Erythroblast (primary cell): ENCODE measurements at regions not wholly inside any gene's neighbourhood (a gene's known extent, or its start where the extent isn't known, plus 50 kb on each side); places are given as distances from the start of the nearest gene placed in this dataset.

Experiments
- DNase-seq, 2 experiments: peaks; one replicate each; lab custom pipeline; 2025; lab: John Stamatoyannopoulos, UW
- GATA1 ChIP-seq: IDR thresholded peaks from 2 replicates; pipeline ENCODE4 v1.6.1; 2011; ENCODE audit warnings: low read depth, mild to moderate bottlenecking, control low read depth, low read length, moderate library complexity
- POLR2A ChIP-seq: IDR thresholded peaks from 2 replicates; pipeline ENCODE4 v1.6.1; 2011; ENCODE audit warnings: mild to moderate bottlenecking, low read length

DNA sequence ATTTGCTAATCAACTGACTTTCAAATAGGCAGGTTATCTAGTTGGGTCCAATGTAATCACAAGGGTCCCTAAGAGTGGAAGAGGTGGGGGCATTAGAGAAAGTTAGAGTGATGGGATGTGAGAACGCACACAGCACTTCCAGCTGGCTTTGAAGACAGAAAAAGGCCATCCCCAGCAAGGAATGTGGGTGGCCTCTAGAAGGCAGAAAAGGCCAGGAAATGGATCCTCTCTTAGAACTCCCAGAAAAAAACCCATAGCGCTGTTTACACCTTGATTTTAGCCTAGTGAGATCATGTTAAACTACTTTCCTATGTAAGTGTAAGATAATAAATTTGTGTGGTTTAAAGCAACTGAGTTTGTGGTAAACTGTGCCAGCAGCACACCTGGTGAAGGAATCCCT lies 219.5 kb upstream of the HABP2 start:
- no peak for TF ChIP-seq POLR2A
- no peak for TF ChIP-seq GATA1
- no peak for DNase-seq

DNA sequence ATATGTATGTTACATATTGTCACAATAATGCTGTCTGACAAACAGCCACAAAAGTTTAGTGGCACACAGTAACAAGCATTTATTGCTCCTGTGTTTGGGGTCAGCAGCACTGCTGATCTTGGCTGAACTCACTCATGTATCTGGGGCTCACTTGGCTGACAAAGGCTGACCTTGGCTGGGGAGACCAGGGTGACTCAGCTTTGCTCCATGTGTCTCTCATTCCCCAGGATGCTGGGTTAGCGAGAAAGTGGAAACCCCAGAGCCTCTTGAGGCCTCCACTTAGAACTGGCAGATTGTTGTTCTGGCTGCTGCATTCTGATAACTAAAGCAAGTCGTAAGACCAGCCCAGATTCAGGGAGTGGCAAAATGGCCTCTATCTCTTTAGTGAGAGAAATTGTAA lies 217.3 kb upstream of the HABP2 start:
- no peak for DNase-seq
- TF ChIP-seq GATA1 (no peak), POLR2A (no peak)

DNA sequence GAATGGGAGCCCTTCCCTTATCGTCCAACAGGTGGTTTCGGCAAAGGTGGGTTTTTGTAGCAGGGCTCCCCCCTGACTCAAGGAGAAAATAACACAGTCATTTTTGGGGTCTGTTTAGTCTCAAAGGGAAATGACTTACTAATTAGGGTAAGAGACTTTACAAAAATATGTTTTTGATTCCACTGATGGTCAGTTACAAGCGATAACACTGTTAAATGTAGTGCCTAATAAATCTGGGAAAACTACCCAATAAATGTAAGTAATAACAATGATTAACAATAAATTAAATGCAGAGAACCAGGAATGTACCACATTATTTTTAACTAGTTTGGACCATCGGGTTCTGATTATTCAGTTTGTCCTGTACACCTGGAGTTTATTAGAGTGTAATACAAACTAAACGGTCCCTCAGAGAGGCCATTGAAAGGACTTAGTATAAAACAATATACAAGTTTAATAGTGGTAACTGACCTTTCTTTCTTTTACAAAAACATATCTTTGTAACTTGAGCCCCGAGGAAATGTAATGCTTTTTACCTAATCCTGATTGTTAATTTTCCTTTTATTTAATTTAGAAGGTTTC lies 216.2 kb upstream of the HABP2 start:
- no peak for DNase-seq

DNA sequence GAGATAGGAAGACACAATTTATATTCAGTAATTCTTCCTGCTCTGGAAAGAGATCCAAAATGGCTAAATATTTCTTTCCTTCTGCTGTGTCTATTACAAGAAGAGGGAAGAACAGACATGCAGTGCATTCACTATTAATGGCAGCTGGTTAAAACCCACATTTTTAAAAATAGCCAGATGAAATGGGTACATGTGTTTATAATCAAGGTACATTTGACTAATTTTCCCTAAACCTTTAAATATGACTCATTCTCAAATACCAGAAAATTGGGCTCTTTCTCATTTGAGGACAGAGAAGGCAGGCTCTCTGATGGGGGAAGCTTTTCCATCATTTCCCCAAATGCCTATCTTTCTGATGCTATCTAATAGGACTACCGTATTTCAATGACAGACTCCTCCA lies 215.7 kb upstream of the HABP2 start:
- no peak for DNase-seq
- TF ChIP-seq POLR2A = no peak
- no peak for TF ChIP-seq GATA1

More for the DNA sequence above, 216.2 kb upstream of the HABP2 start:
- no peak for TF ChIP-seq GATA1
- TF ChIP-seq POLR2A = no peak

DNA sequence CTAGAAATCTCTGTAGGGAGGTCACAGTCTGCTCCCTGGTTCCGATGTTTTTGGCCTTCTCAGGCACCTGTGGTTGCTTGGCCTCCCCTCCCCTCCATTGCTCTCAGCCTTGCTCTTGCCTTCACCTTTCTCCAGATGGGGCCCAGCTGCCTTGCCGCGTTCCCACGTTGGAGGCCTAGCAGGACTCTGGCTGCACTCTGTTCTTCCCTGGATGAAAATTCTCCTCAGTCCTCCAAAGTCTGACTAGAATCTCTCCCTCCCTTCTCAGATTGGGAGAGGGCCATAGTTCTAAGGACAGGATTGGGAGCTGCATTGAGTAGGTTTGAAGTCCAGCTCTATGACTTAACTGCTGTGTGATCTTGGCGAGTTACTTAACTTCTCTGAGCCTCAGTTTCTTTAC lies 213.7 kb upstream of the HABP2 start:
- TF ChIP-seq POLR2A = no peak
- no peak for TF ChIP-seq GATA1
- no peak for DNase-seq

DNA sequence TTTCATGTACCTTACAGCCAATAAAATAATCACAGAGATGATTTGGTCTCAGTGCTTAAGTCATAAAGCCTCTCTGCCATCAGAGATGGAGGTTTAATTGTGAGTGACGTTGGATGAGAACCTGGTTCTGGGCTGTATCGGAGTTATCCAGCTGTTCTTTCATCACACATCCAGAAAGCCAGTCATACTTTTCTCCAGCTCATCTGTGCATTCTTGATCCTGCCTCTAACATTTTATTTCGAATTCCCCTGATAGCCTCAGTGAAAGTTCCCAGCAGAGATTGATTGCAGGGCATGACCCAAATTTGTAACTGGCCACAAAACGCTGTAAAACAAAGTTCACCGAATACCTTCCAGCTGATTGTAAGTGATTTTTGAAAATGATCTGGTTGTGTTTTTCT lies 212.6 kb upstream of the HABP2 start:
- DNase-seq = no peak
- TF ChIP-seq GATA1 = no peak
- no peak for TF ChIP-seq POLR2A

DNA sequence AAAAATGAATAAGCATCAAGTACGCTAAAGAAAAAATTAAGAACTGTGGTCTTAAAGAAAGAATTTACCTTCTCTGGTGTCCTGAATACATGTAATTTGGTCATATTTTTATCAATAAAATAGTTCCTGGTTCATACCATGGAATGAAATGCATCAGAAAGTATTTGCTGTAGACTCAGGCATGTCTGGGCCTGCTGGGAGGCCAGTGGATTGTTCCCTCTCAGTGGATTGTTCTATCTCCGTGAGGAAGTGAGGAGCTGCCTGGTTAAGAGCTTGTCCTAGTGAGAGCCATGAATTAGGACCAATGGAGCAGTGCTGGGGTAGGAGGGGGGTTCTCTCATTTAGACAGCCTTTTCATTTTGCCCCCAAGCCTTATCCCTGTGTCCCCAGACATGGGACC lies 211.7 kb upstream of the HABP2 start:
- no peak for DNase-seq
- TF ChIP-seq POLR2A (no peak), GATA1 (no peak)

DNA sequence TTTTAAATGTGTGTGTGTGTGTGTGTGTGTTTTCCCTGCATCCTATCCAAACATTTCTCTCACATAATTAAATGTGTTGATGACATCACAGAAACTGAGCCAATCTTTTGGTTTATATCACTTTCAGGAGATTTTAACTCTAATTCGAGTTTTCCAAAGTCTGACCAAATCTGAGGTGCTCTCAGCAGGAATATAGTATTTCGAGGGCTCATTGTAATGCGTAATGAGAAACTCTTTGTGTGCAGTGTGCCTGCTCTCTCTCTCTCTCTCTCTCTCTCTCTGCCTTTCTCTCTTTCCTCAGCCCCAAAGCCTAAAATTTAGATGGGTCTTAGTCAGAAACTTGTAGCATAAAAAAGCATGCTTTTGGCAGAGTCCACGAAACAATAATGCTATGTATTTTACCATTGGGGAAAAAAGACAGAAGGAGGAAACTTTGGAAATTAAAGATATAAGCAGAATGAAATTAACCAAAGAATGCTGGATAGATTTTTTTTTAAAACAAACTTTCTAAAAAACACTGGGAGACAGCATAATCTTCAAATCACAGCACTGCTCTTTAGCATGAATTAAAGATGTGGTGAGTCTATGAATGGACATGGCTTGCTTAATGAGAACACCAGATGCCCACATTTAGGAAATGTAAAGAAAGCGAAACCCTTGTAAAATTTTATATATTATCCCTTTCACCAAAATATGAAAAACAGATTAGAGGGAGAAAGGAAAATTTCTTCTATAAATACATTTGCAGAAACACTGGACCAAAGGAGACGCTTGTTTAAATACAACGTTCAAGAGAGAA lies 206.8 kb upstream of the HABP2 start:
- DNase-seq = no peak

DNA sequence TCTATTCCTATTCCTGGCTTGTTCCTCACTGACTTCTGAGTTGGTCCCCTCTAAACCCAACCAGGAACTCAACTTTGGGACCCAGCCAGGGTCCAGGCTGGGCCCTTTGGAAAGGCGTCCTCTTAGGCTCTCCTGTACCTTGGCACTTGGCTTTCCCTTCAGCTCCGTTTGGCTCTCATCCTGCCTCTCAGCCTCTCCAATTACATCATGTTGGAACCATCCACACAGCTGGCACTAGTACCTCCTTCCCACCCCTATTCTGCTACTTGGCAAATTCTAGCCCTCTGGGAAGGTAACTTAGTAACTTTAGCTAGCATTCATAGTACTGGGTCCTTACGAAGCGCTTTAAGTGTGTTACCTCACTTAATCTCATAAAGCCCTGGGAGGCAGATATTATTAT lies 205.3 kb upstream of the HABP2 start:
- no peak for DNase-seq
- no peak for TF ChIP-seq GATA1
- TF ChIP-seq POLR2A = no peak

More for the DNA sequence above, 206.8 kb upstream of the HABP2 start:
- TF ChIP-seq GATA1 = no peak
- no peak for TF ChIP-seq POLR2A

DNA sequence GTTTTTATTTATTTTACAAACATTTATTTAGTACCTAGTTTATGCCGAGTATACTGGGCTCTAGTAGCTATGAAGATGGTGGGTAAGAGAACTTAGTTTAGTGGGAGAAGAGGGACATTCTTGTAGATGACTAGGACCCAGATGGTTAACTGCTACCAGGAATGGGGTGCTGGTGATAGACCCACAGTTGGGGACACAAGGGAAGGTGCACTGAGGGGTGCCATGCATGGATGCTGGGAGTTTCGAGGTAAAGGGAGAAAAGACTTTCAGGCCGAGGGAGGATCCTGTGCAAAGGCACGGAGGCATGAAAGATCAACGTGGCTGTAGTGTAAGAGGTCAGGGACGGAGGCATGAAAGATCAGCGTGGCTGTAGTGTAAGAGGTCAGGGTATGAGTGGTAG lies 204.2 kb upstream of the HABP2 start:
- no peak for TF ChIP-seq POLR2A
- no peak for DNase-seq

DNA sequence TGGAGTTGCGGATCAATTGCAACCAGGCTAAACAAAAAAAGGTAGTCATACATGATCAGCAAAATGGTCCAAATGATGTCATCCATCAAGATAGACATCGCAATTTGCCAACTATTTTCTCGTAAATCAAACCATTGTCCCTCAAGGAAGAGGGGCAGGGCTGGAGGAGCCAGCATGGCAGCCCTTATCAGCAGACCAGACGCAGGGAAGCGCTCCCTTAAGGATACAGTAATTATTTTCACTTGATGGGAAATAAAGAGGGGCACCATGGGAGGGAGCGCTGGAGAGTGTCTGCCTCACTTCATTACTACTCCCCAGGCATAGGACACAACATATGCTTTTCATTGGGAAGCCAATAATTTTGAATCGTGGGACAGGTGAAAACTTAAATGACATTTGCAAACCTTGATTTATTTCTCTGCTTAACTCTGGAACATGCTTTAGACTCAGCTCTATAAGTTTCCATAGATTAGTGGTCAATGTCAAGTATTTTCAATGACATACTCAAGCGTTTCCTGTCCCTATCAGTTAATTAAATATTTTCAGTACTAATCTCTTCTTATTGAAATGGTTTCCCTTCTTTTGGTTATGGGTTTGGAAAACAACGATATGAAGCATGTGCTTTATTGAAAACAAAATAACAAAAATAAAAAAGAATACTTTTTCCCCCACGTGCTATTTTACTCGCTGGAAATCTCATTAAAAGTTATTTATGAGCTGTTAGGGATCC lies 202.4 kb upstream of the HABP2 start:
- no peak for TF ChIP-seq GATA1
- no peak for TF ChIP-seq POLR2A
- DNase-seq = no peak

DNA sequence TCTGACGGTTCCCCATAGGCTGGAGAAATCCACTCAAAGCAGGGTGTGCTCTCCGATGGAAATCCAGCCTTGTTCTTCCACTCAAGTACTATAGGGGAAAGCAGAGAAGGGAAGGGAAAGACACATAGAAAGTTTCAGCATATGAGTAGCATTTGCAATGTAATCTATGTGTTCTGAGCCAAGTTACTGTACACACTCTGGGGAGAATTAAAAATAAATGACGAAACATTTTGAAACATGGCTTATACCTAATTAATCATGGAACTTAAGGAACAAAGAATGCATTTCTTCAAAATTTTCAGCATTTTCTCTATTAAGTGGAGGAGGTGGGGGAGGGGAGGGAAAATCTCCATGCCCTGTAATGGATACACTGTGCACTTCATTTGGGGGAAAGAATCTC lies 198.1 kb upstream of the HABP2 start:
- TF ChIP-seq GATA1 (no peak), POLR2A (no peak)
- no peak for DNase-seq

DNA sequence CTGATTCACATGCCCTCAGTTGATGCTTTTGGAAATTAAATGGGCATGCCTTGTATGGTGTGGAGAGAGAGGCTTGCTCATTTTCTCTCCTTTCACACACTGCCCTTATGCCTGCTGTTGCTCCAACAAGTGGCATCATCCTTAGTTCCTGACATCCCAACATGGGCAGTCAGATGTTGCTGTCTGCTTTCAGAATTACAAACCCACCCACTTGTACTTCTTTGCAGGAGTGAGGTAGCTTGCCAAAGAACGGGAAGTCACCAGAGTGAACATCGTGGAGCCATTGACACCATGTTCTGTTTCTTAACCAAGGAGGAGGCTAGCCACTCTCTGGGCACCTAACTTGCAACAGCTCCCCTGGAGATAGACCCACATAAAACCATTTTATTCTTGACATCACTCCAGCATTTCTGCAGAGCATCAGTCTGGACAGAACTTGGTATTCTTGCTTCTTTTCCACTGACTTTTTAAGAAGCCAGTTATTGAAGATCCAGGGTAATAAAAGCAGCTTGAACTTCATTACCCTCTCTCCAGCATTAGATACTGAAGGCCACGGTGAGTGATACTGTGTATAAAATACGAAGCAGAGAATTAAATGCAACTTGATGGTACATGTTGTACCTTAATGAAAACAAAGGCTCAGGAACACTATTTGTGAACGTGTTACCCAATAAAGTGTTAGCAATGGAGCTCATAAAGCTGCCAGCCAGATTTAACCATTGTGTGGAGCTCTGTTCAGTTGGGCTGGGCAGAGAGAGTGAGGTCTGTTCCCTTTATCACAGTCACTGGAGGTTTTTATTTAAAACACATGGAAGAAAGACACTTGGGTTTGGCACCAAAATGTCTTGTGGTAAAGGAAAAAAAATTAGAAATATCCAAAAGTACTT lies 195.8 kb upstream of the HABP2 start:
- TF ChIP-seq GATA1 (no peak), POLR2A (no peak)

More for the DNA sequence above, 195.8 kb upstream of the HABP2 start:
- DNase-seq = no peak
